ENCODE measurements at regions not wholly inside any gene's neighbourhood (a gene's known extent, or its start where the extent isn't known, plus 50 kb on each side); places are given as distances from the start of the nearest gene placed in this dataset.
"Not testable (repeated sequence)": the region's sequence is repeated elsewhere in the genome, so short reads cannot be mapped to it uniquely, and the experiment has no call there.

DNA sequence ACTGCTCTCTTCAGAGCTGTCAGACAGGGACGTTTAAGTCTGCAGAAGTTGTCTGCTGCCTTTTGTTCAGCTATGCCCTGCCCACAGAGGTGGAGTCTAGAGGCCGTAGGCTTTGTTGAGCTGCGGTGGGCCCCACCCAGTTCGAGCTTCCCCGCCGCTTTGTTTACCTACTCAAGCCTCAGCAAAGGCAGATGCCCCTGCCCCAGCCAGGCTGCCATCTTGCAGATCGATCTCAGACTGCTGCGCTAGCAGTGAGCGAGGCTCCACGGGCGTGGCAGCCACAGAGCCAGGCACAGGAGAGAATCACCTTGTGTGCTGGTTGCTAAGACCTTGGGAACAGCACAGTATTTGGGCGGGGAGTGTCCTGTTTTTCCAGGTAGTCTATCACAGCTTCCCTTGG, 120.8 kb upstream of the SOX2 start:
- CTCF ChIA-PET; DNase-seq; H3K9me3 Mint-ChIP-seq (ENCODE audit: insufficient read depth); H3K27me3 Mint-ChIP-seq (ENCODE audit: low read depth); ATAC-seq; H3K27ac Mint-ChIP-seq; H3K4me1 Mint-ChIP-seq (ENCODE audit: low read depth); H3K36me3 Mint-ChIP-seq (ENCODE audit: low read depth); H3K4me3 Mint-ChIP-seq; POLR2A ChIA-PET: not testable (repeated sequence)

DNA sequence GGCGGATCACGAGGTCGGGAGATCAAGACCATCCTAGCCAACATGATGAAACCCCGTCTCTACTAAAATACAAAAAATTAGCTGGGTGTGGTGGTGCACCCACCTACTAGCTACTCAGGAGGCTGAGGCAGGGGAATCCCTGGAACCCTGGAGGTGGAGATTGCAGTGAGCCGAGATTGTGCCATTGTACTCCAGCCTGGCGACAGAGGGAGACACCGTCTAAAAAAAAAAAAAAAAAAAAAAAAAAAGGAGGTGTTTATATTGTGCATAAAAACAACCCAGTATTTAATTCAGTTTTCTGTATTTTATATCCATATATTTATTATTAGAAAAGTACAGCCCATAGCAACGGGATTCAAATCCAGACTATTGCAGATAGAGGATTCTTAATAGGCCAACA, 129.1 kb upstream of the SOX2 start:
- H3K36me3 Mint-ChIP-seq (ENCODE audit: low read depth) = no peaks in the 10 kb centered on the region
- no peak for ATAC-seq
- no peaks in the 10 kb centered on the region for H3K27me3 Mint-ChIP-seq (ENCODE audit: low read depth)
- H3K4me1 Mint-ChIP-seq (ENCODE audit: low read depth) = no peaks in the 10 kb centered on the region
- no peak overlapping the region for H3K4me3 Mint-ChIP-seq
- no peaks in the 10 kb centered on the region for H3K9me3 Mint-ChIP-seq (ENCODE audit: insufficient read depth)
- POLR2A ChIA-PET = no interaction called here
- no peak overlapping the region for H3K27ac Mint-ChIP-seq
- CTCF ChIA-PET = no interaction called here
- DNase-seq = no peak

DNA sequence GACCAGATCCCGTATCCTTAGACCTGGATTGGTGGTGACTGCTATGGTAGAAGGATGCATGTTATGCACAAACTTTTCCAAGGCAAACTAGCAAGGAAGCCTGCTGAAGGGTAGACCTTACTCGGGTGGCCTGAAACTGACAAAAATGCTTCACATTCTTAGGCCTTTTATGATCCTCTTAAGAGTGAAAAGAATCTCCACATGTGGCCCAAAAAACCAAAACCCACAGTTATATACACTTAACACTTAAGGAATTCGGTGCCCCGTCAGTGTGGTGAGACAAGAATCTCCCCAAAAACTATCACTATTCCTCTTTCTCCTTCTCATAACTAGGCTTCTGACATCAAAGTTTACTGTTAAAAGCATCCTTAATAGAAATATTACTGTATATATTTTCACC, 130.1 kb upstream of the SOX2 start:
- ChIA-PET POLR2A (no interaction called here), CTCF (no interaction called here)
- ATAC-seq (no peak), DNase-seq (no peak)
- Mint-ChIP-seq H3K4me3 (no peak overlapping the region), H3K9me3 (ENCODE audit: insufficient read depth) (no peaks in the 10 kb centered on the region), H3K36me3 (ENCODE audit: low read depth) (no peaks in the 10 kb centered on the region), H3K4me1 (ENCODE audit: low read depth) (no peaks in the 10 kb centered on the region), H3K27ac (no peak overlapping the region), H3K27me3 (ENCODE audit: low read depth) (no peaks in the 10 kb centered on the region)

DNA sequence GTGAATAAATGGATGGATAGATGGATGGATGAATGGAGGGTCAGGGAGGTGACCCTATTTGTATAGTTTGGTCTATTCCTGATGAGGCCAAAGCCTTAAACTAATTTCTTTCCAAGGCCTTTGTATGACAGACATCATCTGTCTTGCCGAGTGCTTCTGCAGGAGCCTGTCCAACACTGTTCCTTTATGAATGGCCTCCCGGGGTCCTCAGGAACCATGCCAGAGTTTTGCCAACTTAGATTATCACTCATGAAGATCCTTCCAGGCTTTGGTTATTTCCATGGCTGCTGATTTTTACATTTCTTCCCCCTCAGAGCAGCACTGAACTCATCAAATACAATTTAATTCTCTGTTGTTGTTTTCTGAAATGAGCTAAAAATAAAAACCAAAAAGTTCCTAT, 133.0 kb upstream of the SOX2 start:
- ChIA-PET CTCF (no interaction called here), POLR2A (no interaction called here)
- no peak overlapping the region for H3K4me3 Mint-ChIP-seq
- H3K27ac Mint-ChIP-seq = no peak overlapping the region
- H3K9me3 Mint-ChIP-seq (ENCODE audit: insufficient read depth) = no peaks in the 10 kb centered on the region
- no peaks in the 10 kb centered on the region for H3K4me1 Mint-ChIP-seq (ENCODE audit: low read depth)
- ATAC-seq = no peak
- H3K36me3 Mint-ChIP-seq (ENCODE audit: low read depth) = no peaks in the 10 kb centered on the region
- H3K27me3 Mint-ChIP-seq (ENCODE audit: low read depth) = no peaks in the 10 kb centered on the region
- DNase-seq = no peak

DNA sequence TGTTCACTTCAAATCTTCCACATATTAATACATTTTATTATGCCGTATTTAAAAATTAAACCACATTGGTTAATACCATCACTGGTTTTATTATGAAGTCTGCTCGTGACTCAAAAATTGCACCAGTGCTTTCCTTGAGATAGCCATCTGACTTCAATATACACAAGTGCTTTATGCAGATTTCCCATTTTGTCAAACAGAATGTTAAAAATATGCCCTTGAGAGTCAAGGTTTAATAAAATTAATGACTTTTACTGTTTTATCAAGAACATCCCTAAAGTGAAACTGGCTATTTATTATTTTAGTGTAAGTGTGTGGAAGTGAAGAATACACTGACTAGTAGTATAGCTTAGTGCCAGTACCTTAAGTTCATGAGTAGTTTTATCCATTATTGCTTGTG, 139.3 kb upstream of the SOX2 start:
- no peaks in the 10 kb centered on the region for H3K36me3 Mint-ChIP-seq (ENCODE audit: low read depth)
- H3K27ac Mint-ChIP-seq = no peak overlapping the region
- no peak overlapping the region for H3K4me3 Mint-ChIP-seq
- no peaks in the 10 kb centered on the region for H3K4me1 Mint-ChIP-seq (ENCODE audit: low read depth)
- H3K9me3 Mint-ChIP-seq (ENCODE audit: insufficient read depth) = no peaks in the 10 kb centered on the region
- H3K27me3 Mint-ChIP-seq (ENCODE audit: low read depth) = no peaks in the 10 kb centered on the region
- ATAC-seq (no peak), DNase-seq (no peak)
- ChIA-PET CTCF (no interaction called here), POLR2A (no interaction called here)

DNA sequence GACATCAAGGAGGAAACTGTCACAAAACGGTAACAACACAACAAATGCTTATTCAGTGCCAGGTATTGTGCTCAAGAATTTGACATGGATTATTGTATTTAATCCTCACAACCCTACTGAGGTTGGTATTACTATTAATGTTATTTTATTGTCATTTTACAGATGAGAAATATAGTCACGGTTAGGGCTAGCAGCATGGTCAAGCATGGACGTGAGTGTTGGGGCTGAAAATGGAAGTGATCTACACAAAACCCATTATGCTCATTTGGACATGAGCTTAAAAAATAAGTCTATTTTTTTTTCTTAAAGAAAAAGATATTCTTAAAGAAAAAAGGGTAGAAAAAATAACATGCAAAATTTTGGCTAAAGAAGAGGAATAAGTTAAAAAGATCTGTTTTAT, 141.3 kb upstream of the SOX2 start:
- H3K27me3 Mint-ChIP-seq (ENCODE audit: low read depth) = no peaks in the 10 kb centered on the region
- H3K4me1 Mint-ChIP-seq (ENCODE audit: low read depth) = no peaks in the 10 kb centered on the region
- no peak overlapping the region for H3K27ac Mint-ChIP-seq
- POLR2A ChIA-PET = no interaction called here
- H3K9me3 Mint-ChIP-seq (ENCODE audit: insufficient read depth) = no peaks in the 10 kb centered on the region
- no peak overlapping the region for H3K4me3 Mint-ChIP-seq
- CTCF ChIA-PET = no interaction called here
- H3K36me3 Mint-ChIP-seq (ENCODE audit: low read depth) = no peaks in the 10 kb centered on the region
- DNase-seq = no peak
- no peak for ATAC-seq

DNA sequence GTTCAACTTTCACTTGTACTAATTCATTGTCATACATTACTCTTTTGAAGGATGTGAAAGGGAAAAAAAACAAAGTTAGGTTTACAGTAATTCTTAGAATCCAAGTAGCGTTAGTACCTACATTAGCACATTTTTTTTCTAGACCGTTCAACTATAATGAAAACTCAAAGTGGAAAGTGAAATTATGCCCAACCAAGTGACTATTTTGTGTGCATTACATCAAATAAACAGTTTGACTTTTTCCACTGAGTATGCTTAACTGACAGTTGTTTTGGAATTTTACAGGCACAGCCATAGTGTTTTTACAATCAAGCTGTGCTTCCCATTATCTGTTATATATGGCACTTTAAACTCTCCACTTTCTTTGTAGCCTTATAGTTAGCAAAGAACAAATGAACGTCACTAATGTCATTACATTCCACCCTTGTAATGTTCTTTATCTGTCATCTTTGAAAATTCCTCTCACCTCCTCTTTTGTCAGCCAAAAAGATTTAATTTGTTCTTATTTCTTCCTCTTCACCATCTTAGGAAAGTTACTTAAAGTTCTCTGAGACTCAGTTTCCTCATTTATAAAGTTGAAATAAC, 142.3 kb upstream of the SOX2 start:
- no peak for DNase-seq
- H3K27ac Mint-ChIP-seq = no peak overlapping the region
- H3K4me3 Mint-ChIP-seq = no peak overlapping the region
- CTCF ChIA-PET = no interaction called here
- no peak for ATAC-seq
- H3K4me1 Mint-ChIP-seq (ENCODE audit: low read depth) = no peaks in the 10 kb centered on the region
- H3K27me3 Mint-ChIP-seq (ENCODE audit: low read depth) = no peaks in the 10 kb centered on the region
- H3K9me3 Mint-ChIP-seq (ENCODE audit: insufficient read depth) = no peaks in the 10 kb centered on the region
- POLR2A ChIA-PET = no interaction called here
- H3K36me3 Mint-ChIP-seq (ENCODE audit: low read depth) = no peaks in the 10 kb centered on the region

DNA sequence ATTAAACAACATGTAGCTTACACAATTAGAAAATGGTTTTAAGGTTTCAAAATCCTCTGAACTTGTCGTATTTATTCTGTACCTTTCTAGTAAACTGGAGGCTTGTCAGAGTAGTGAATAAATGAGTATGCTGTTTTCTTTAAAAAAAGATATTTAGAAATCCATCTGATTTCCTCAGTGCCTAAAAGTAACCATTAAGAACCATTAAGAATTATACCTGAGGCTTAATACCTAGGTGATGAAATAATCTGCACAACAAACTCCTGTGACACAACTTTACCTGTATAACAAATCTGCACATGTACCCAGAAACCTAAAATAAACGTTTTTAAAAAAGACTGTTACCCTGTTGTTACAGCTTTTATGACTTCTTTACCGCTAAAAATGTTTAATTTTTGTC, 143.0 kb upstream of the SOX2 start:
- H3K27me3 Mint-ChIP-seq (ENCODE audit: low read depth) = no peaks in the 10 kb centered on the region
- ATAC-seq = no peak

DNA sequence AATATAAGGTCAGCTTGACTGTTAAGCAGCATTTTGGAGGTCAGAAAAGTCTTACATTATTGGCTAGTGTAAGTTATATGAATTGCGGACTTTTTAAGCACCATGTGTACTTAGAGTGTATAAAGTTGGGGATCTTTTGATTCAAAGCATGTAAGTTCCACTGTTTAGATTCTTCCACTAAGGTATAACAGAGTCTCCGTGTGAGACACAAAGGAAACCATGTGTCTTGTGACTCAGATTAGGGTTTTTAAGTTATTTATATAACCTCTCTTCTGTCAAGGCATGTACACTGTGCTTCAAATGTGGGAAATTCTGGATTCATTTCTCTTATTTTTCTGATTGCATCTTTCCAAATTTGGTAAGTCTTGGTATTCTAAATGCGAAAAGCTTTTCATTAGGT, 143.5 kb upstream of the SOX2 start:
- Mint-ChIP-seq H3K27ac (no peak overlapping the region), H3K9me3 (ENCODE audit: insufficient read depth) (no peaks in the 10 kb centered on the region), H3K27me3 (ENCODE audit: low read depth) (no peaks in the 10 kb centered on the region), H3K4me3 (no peak overlapping the region), H3K4me1 (ENCODE audit: low read depth) (no peaks in the 10 kb centered on the region), H3K36me3 (ENCODE audit: low read depth) (no peaks in the 10 kb centered on the region)
- ChIA-PET CTCF (no interaction called here), POLR2A (no interaction called here)
- no peak for ATAC-seq
- no peak for DNase-seq

More for the DNA sequence above, 143.0 kb upstream of the SOX2 start:
- ChIA-PET CTCF (no interaction called here), POLR2A (no interaction called here)
- H3K9me3 Mint-ChIP-seq (ENCODE audit: insufficient read depth) = no peaks in the 10 kb centered on the region
- no peaks in the 10 kb centered on the region for H3K36me3 Mint-ChIP-seq (ENCODE audit: low read depth)
- no peak overlapping the region for H3K27ac Mint-ChIP-seq
- DNase-seq = no peak
- no peaks in the 10 kb centered on the region for H3K4me1 Mint-ChIP-seq (ENCODE audit: low read depth)
- no peak overlapping the region for H3K4me3 Mint-ChIP-seq

DNA sequence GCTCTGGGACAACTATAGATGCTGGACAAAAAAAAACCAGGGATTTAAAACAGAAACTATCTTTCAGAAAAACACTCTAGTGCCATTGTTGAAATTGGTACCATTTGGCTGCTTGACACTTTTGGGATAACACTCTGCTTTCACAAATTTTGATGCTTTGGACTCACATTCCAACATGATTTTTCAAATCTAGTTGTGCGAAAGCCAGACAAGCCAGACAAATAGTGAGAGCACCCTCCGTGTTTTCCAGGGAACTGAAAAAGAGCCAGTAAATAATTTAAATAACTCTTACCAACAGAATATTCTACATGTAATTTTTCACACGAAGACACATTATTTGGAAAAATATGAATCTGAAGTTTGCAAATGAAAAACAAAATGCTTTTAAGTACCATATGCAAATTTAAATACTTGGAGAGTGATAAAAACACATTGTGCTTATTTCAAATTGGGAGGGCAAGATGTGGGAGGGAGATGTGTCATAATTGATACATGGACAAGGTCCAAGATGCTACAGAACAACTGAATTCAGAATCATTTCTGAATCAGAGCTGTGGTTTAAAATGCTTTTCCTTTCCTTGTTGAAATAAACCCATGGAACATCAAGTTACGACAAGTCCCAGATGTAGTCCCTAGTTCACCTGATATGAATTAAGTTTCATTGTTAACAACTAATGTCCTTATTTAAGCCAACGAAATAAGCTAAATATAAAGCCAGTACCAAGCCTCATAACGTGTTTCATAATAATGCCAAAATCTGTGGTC, 144.2 kb upstream of the SOX2 start:
- POLR2A ChIA-PET = no interaction called here

DNA sequence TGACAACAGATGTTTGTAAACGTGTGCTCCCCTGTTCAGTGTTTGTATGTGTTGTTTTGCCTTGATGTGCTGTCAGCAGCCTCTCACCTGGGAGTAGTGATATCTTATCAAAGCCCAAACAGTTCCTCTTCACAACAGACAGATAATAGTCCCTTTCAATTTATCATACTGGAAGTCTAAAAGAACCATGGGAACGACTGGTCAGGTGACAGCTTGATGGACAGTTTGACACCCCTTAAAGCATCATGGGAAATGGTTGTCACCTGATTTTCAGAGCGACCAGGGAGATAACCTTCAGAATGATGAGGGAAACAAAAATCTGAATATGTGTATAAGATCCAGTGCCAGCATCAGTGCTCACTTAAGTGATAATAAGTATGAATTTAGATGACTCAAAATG, 146.3 kb upstream of the SOX2 start:
- Mint-ChIP-seq H3K4me3 (no peak overlapping the region), H3K4me1 (ENCODE audit: low read depth) (no peaks in the 10 kb centered on the region), H3K27me3 (ENCODE audit: low read depth) (no peaks in the 10 kb centered on the region), H3K9me3 (ENCODE audit: insufficient read depth) (no peaks in the 10 kb centered on the region), H3K27ac (no peak overlapping the region), H3K36me3 (ENCODE audit: low read depth) (no peaks in the 10 kb centered on the region)
- ChIA-PET CTCF (no interaction called here), POLR2A (no interaction called here)
- ATAC-seq = no peak
- no peak for DNase-seq

More for the DNA sequence above, 144.2 kb upstream of the SOX2 start:
- Mint-ChIP-seq H3K9me3 (ENCODE audit: insufficient read depth) (no peaks in the 10 kb centered on the region), H3K36me3 (ENCODE audit: low read depth) (no peaks in the 10 kb centered on the region), H3K4me3 (no peak overlapping the region), H3K4me1 (ENCODE audit: low read depth) (no peaks in the 10 kb centered on the region), H3K27me3 (ENCODE audit: low read depth) (no peaks in the 10 kb centered on the region), H3K27ac (no peak overlapping the region)
- ATAC-seq (no peak), DNase-seq (no peak)
- CTCF ChIA-PET = no interaction called here

DNA sequence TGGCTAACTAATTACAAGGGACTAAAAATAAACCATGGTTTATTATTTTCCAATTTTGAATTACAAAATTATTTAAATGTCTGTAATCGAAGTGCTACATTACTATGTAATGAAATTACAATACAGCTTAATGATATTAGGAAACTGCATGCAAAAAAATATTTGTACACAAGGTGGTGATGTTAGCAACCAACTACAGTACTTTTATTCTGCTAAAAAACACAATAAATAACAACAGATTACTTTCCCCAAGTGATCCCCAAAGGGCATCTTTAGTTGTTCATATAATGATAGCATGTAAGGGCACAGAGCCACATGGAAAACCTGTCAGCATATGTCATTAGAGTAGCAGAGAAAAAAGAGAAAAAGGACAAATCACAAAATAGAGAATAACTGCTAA, 147.5 kb upstream of the SOX2 start:
- CTCF ChIA-PET = no interaction called here
- Mint-ChIP-seq H3K27ac (no peak overlapping the region), H3K36me3 (ENCODE audit: low read depth) (no peaks in the 10 kb centered on the region), H3K4me3 (no peak overlapping the region), H3K9me3 (ENCODE audit: insufficient read depth) (no peaks in the 10 kb centered on the region), H3K4me1 (ENCODE audit: low read depth) (no peaks in the 10 kb centered on the region), H3K27me3 (ENCODE audit: low read depth) (no peaks in the 10 kb centered on the region)
- DNase-seq (no peak), ATAC-seq (no peak)
- POLR2A ChIA-PET = no interaction called here

Data from activated CD8-positive, alpha-beta T cell treated with anti-CD3 and anti-CD28 coated beads, Interleukin-2, amount 10 ng/mL, durations not matched to agents 7 days and 5 days (primary cell).